HT-29 (cell line): ENCODE measurements at regions not wholly inside any gene's neighbourhood (a gene's known extent, or its start where the extent isn't known, plus 50 kb on each side); places are given as distances from the start of the nearest gene placed in this dataset.
"Not testable (repeated sequence)": the region's sequence is repeated elsewhere in the genome, so short reads cannot be mapped to it uniquely, and the experiment has no call there.

Experiments used
- DNase-seq: peaks from one replicate; pipeline ENCODE4 v3.0.0-alpha.2; 2015; ENCODE audit warnings: low spot score

GRCh38 chr20:51926670-51927305 lies 124.5 kb upstream of the SALL4 start:
- DNase-seq, result no peak

- DNase-seq, result no peak
Observed at GRCh38 chr20:51924509-51924908, 122.2 kb upstream of the SALL4 start.

GRCh38 chr20:51923633-51924032 lies 121.3 kb upstream of the SALL4 start:
- DNase-seq, result no peak

DNA sequence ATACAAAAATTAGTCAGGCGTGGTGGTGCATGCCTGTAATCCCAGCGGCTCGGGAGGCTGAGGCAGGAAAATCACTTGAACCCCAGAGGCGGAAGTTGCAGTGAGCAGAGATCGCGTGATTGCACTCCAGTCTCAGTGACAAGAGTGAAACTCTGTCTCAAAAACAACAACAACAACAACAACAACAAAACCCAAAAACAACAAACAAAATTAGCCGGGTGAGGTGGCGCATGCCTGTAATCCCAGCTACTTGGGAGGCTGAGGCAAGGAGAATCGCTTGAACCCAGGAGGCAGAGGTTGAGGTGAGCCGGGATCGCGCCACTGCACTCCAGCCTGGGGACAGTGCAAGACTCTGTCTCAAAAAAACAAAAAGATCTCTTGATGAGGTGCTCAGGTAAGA lies 120.5 kb upstream of the SALL4 start:
- not testable (repeated sequence) for DNase-seq

DNA sequence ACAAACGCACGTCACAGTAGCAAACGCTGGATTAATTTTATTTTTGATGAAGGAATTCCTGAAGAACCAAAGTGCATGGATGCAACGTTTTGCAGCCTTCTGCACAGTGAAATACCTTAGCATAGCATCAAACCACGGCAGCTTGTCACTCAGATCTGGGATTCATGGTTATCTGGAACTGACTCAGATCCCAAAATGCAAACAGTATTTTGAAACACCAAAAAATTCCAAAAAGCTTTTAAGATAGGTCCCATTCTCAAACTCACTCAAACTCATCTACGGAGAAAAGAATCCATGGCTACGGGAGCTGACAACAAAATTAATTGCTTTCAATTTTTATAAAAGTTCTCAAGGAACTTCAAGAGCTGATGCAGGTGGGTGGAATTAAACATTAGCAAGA lies 116.2 kb upstream of the SALL4 start:
- no peak for DNase-seq

GRCh38 chr20:51917886-51918535 lies 115.7 kb upstream of the SALL4 start:
- DNase-seq, result peak; percentile 49

GRCh38 chr20:51916244-51916643 lies 113.9 kb upstream of the SALL4 start:
- DNase-seq, result no peak

- DNase-seq, result no peak
Observed at GRCh38 chr20:51914758-51915157, 112.4 kb upstream of the SALL4 start.

- peak; percentile 52 for DNase-seq
Observed at GRCh38 chr20:51910321-51911050, 108.2 kb upstream of the SALL4 start.

- DNase-seq, result no peak
Observed at GRCh38 chr20:51906679-51907078, 104.4 kb upstream of the SALL4 start.

DNA sequence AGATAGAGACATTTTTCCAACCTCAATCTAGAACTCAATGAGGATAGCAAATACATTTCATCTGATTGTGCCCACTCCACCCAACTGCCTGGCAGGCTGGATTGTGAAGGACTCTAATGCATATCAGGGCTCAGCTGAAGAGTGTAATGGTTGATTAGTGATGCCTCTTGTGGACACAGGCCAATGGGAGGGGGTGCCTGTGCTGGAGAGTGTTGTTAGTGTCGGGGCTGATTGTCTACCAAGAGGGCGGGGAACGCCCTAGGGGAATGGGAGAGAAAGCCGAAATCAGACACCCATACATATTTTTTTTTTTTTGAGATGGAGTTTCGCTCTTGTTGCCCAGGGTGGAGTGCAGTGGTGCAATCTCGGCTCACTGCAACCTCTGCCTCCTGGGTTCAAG lies 103.7 kb upstream of the SALL4 start:
- no peak for DNase-seq

DNA sequence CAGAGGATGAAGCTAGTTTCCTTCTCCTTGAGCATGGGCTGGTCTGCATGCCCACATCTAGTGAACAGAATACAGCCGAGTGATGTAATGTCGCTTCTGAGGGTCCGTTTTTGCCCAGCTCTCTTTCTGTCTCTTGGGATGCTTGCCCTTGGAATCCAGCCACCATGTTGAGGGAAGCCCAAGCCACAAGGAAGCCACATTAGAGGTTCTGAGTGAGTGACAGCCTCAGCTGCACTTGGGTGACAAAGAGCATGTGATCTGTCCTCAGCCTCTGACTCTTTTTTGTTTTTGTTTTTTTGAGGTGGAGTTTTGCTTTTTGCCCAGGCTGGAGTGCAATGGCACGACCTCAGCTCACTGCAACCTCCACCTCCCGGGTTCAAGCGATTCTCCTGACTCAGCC lies 100.6 kb upstream of the SALL4 start:
- no peak for DNase-seq

- no peak for DNase-seq
Observed at GRCh38 chr20:51900443-51900842, 98.1 kb upstream of the SALL4 start.

DNA sequence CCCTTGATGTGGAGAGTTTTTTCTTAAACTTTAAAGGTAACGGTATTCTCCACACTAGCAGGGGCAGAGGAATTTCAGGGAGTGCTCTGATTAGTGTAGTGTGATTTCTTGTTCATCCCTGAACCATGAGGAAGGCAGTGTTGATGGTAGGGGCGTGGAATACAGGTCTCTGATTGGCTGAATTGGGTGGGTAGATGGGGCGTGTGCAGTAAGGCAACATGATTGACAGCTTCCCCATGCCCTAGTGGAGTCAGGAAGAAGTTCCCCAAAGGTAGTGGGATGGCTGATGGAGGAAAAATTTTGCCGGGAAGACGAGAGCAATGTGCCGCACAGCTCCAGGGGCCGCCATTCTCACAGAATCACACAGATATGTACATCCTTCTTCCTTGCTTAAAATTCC lies 97.4 kb upstream of the SALL4 start:
- DNase-seq, result no peak

DNA sequence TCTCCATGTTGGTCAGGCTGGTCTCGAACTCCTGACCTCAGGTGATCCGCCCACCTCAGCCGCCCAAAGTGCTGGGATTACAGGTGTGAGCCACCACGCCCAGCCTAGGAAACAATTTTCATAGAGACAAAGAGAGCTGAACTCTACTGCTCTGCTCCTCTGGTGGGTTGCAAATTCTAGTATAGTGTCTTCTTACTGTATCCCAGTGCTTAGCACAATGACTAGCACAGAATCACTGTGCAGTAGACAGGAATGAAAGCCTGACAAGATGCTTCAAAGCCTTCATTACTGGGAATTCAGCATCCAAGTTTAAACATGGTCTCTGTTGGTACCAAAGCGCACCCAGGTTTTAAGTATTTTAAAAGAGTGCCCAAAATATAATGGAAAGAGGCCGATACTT lies 96.5 kb upstream of the SALL4 start:
- DNase-seq, result no peak

- no peak for DNase-seq
Observed at GRCh38 chr20:51894619-51895018, 92.3 kb upstream of the SALL4 start.

- peak; percentile 41 for DNase-seq
Observed at GRCh38 chr20:51894201-51894600, 91.9 kb upstream of the SALL4 start.

- DNase-seq, result no peak
Observed at GRCh38 chr20:51893723-51894122, 91.4 kb upstream of the SALL4 start.

- DNase-seq, result no peak
Observed at GRCh38 chr20:51890003-51890402, 87.7 kb upstream of the SALL4 start.

DNA sequence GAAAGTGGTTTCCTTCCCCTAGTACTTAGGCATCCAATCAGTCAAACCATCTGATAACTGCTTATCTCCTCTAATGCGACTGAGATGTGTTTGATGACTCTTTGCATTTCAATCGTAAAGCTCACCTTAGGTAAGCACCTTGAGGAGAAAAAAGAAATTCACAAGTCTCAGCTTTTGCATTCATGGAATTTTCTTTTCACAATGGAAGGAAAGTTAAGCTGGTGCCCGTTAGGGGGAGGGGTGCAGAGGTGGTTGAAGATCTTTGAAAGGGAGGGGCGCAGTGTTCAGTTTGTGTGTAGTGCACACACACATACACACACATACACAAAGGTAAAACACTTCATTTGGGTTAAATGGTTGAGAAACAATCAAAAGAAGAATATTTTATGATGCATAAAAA lies 87.1 kb upstream of the SALL4 start:
- no peak for DNase-seq

DNA sequence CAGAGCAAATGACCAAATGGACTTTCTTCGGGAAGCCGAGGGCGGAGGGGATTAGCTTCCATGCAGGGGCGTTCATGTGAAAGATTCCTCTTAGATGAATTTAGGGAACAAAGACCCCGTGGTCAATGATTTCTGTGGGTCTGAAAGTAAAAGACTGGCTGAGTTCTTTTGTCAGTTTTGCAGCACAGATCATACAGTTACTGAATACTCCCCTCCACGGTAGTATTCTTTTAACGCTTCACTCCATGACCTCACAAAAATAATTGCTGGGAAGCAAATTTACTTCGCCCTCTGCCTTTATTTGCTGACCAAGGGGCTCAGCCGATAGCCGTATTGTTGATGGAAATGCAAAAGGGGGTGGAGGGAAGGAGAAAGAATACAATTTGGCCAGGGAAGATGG lies 86.0 kb upstream of the SALL4 start:
- DNase-seq, result no peak

DNA sequence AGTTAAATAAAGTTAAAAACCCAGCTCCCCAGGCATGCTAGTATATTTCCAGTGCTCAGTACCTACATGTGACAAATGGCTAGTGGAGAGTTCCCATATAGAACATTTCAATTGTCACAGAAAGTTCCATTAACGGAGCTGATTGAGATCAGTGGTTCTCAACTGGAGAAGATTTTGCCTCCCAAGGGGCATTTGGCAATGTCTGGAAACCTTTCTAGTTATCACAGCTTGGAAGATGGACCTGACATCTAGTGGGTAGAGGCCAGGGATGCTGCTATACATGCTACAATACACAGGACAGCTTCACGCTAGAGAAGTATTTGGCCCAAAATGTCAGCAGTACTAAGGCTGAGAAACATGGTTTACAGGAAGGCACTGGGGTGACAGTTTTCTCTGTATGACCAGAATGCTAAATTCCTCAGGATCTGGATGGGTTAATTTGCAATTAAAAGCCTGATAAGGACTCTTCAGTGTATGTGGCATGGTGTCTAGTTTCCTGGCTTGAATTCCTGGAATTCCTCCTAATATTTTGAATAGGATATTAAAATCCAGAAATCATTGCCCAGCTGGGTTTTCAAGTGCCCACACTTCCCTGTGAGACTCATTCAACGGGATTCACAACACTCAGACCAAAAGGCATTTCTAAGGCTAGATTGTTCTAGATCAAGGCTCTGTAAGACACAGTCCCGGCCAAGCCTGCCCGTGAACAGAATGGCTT lies 84.7 kb upstream of the SALL4 start:
- no peak for DNase-seq
